ENCODE measurements at regions not wholly inside any gene's neighbourhood (a gene's known extent, or its start where the extent isn't known, plus 50 kb on each side); places are given as distances from the start of the nearest gene placed in this dataset.

DNA sequence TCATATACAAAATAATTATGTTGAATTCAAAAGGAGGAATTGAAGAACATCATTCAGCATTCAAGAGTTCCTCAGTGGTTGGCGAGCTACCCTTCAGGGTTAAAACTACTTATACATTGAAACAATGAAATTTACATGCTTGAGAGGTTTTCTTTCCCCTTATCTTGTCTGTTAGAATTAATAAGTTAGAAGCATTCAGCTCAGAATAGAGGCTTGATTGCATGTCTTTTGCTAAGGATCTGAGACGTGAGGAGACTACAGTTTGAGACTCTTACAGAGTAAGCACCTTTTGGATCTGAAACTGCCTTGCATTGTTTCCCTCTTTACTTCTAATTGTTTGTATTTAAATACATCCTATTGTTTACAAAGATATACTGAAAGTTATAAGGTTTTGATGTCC lies 157.6 kb downstream of the NSUN3 start:
- H3F3A ChIP-seq (ENCODE audit: low read length, unreplicated experiment) = no peaks in the 10 kb centered on the region
- no peaks in the 10 kb centered on the region for H3K36me3 ChIP-seq (ENCODE audit: low read depth, low read length)
- H2AFZ ChIP-seq (ENCODE audit: low read length) = no peak overlapping the region
- no peak overlapping the region for H3K27ac ChIP-seq (ENCODE audit: low read length)
- H3K27me3 ChIP-seq (ENCODE audit: low read length) = no peaks in the 10 kb centered on the region
- H3K9ac ChIP-seq (ENCODE audit: low read length) = no peak overlapping the region
- ATAC-seq (no peak), DNase-seq (no peak)
- H3K79me2 ChIP-seq (ENCODE audit: low read length) = no peaks in the 10 kb centered on the region
- intact Hi-C loops (cut with micrococcal nuclease) = no loop called here
- ChIA-PET CTCF (no interaction called here), POLR2A (ENCODE audit: unreplicated experiment) (no interaction called here)
- no peaks in the 10 kb centered on the region for H4K20me1 ChIP-seq (ENCODE audit: low read length)
- H3K9me3 ChIP-seq (ENCODE audit: low read length) = no peaks in the 10 kb centered on the region
- H3K4me2 ChIP-seq (ENCODE audit: low read length) = no peak overlapping the region
- H3K9me2 ChIP-seq (replicated peaks; ENCODE audit: low read length) = no peaks in the 10 kb centered on the region
- peaks cover 6% of the 10 kb centered on the region for H3K4me1 ChIP-seq (ENCODE audit: insufficient read depth, low read length)
- BruUV-seq (replicated peaks) = no TSS peak
- no peak overlapping the region for H3K4me3 ChIP-seq (ENCODE audit: low read length)
- TF ChIP-seq EZH2 (IDR thresholded peaks at IDR 0.05; ENCODE audit: low read length, unreplicated experiment) = no peak
- TF ChIP-seq EZH2phosphoT487 (IDR thresholded peaks at IDR 0.05; ENCODE audit: borderline replicate concordance, low read length) = no peak
- TF ChIP-seq, protein P1, sequence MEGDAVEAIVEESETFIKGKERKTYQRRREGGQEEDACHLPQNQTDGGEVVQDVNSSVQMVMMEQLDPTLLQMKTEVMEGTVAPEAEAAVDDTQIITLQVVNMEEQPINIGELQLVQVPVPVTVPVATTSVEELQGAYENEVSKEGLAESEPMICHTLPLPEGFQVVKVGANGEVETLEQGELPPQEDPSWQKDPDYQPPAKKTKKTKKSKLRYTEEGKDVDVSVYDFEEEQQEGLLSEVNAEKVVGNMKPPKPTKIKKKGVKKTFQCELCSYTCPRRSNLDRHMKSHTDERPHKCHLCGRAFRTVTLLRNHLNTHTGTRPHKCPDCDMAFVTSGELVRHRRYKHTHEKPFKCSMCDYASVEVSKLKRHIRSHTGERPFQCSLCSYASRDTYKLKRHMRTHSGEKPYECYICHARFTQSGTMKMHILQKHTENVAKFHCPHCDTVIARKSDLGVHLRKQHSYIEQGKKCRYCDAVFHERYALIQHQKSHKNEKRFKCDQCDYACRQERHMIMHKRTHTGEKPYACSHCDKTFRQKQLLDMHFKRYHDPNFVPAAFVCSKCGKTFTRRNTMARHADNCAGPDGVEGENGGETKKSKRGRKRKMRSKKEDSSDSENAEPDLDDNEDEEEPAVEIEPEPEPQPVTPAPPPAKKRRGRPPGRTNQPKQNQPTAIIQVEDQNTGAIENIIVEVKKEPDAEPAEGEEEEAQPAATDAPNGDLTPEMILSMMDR (conservative IDR thresholded peaks at IDR 0.05; ENCODE audit: low read depth, low read length) = no peak

- no peak overlapping the region for H3K27ac ChIP-seq (ENCODE audit: low read length)
- H3K9me2 ChIP-seq (replicated peaks; ENCODE audit: low read length) = no peaks in the 10 kb centered on the region
- no TSS peak for BruUV-seq (replicated peaks)
- no peaks in the 10 kb centered on the region for H3F3A ChIP-seq (ENCODE audit: low read length, unreplicated experiment)
- no peak overlapping the region for H2AFZ ChIP-seq (ENCODE audit: low read length)
- H3K27me3 ChIP-seq (ENCODE audit: low read length) = no peaks in the 10 kb centered on the region
- peaks cover 18% of the 10 kb centered on the region for H3K4me1 ChIP-seq (ENCODE audit: insufficient read depth, low read length)
- H3K79me2 ChIP-seq (ENCODE audit: low read length) = no peaks in the 10 kb centered on the region
- CTCF ChIA-PET = no interaction called here
- no peak overlapping the region for H3K4me2 ChIP-seq (ENCODE audit: low read length)
- DNase-seq (no peak), ATAC-seq (no peak)
- H4K20me1 ChIP-seq (ENCODE audit: low read length) = no peaks in the 10 kb centered on the region
- H3K9ac ChIP-seq (ENCODE audit: low read length) = no peak overlapping the region
- intact Hi-C loops (cut with micrococcal nuclease) = no loop called here
- TF ChIP-seq EZH2 (IDR thresholded peaks at IDR 0.05; ENCODE audit: low read length, unreplicated experiment) (no peak), EZH2phosphoT487 (IDR thresholded peaks at IDR 0.05; ENCODE audit: borderline replicate concordance, low read length) (no peak)
- TF ChIP-seq, protein P1 (conservative IDR thresholded peaks at IDR 0.05; ENCODE audit: low read depth, low read length) = no peak
- H3K36me3 ChIP-seq (ENCODE audit: low read depth, low read length) = no peaks in the 10 kb centered on the region
- no peaks in the 10 kb centered on the region for H3K9me3 ChIP-seq (ENCODE audit: low read length)
- H3K4me3 ChIP-seq (ENCODE audit: low read length) = no peak overlapping the region
- POLR2A ChIA-PET (ENCODE audit: unreplicated experiment) = no interaction called here
These were observed 159.0 kb downstream of the NSUN3 start for GRCh38 chr3:94221829-94222228.

DNA sequence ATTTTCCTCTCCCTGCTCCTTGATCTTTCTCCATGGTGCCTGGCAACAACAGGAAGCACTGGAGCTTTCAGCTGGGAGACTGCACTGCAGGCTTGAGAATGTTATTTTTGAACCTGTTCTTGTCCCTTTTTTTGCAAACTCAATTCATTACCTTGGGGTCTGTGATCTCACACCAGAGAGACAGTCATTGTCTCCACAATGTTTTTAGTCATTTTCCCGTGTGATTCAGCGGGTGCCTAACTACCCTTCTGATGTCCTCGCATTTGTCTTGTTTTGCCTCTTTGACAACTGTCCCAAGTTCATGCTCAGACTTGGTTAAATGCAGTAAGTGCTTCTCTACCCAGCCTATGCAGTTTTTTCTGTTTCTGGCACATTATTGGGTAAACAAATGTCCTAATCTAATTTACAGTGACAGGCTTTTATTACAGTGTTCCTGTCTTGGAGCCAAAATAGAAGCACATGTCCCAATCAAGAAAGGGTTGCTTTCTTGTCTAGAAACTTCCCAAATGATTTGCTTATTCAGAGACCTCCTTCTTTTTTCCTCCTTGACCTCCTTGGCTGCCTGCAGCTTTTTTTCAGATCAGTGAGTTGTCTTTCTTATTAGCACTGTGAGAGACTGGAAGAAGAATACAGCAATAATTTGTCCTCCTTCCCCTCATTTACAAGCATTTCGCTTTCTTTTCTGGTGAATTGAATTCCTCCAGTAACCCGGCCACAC lies 162.4 kb downstream of the NSUN3 start:
- peak overlapping the region; percentile 55 for H2AFZ ChIP-seq (ENCODE audit: low read length)
- ATAC-seq (peak; percentile 27), DNase-seq (peak; percentile 21)
- peak overlapping the region; percentile 42 for H3K4me2 ChIP-seq (ENCODE audit: low read length)
- H3K36me3 ChIP-seq (ENCODE audit: low read depth, low read length) = no peaks in the 10 kb centered on the region
- peak overlapping the region; percentile 61 for H3K27ac ChIP-seq (ENCODE audit: low read length)
- no peaks in the 10 kb centered on the region for H3K79me2 ChIP-seq (ENCODE audit: low read length)
- peaks cover 18% of the 10 kb centered on the region for H3K4me1 ChIP-seq (ENCODE audit: insufficient read depth, low read length)
- H3K4me3 ChIP-seq (ENCODE audit: low read length) = no peak overlapping the region
- H3F3A ChIP-seq (ENCODE audit: low read length, unreplicated experiment) = no peaks in the 10 kb centered on the region
- no peaks in the 10 kb centered on the region for H3K27me3 ChIP-seq (ENCODE audit: low read length)
- H3K9me3 ChIP-seq (ENCODE audit: low read length) = no peaks in the 10 kb centered on the region
- no peaks in the 10 kb centered on the region for H3K9me2 ChIP-seq (replicated peaks; ENCODE audit: low read length)
- intact Hi-C loops (cut with micrococcal nuclease) = loop anchor here (5.0 kb wide), 1 partner anchor 68 kb away; no protein-coding TSS in a partner anchor
- H3K9ac ChIP-seq (ENCODE audit: low read length) = peak overlapping the region; percentile 2; the same call in 1 of the 2 replicates
- ChIA-PET CTCF (no interaction called here), POLR2A (ENCODE audit: unreplicated experiment) (no interaction called here)
- no peaks in the 10 kb centered on the region for H4K20me1 ChIP-seq (ENCODE audit: low read length)
- TF ChIP-seq EZH2phosphoT487 (IDR thresholded peaks at IDR 0.05; ENCODE audit: borderline replicate concordance, low read length) = no peak
- TF ChIP-seq, protein P1 (conservative IDR thresholded peaks at IDR 0.05; ENCODE audit: low read depth, low read length) = no peak
- no peak for TF ChIP-seq EZH2 (IDR thresholded peaks at IDR 0.05; ENCODE audit: low read length, unreplicated experiment)
- BruUV-seq (replicated peaks) = no TSS peak

Data from PC-3 (cell line).